ENCODE measurements at regions not wholly inside any gene's neighbourhood (a gene's known extent, or its start where the extent isn't known, plus 50 kb on each side); places are given as distances from the start of the nearest gene placed in this dataset.

- peak in 1 of 2 experiments; percentile 52 for DNase-seq (ENCODE audit: low read depth in 1 of 2, low spot score in 1 of 2)
- no peak overlapping the region for H3K27ac ChIP-seq (replicated peaks)
- TF ChIP-seq POLR2AphosphoS5 (IDR thresholded peaks at IDR 0.05; ENCODE audit: low read depth): peak; percentile 15; the same call in 1 of the 2 replicates
- TF ChIP-seq SPI1 (IDR thresholded peaks at IDR 0.05; ENCODE audit: borderline replicate concordance, low read depth): peak; percentile 50; the same call in 1 of the 2 replicates
- no peak for TF ChIP-seq REST (IDR thresholded peaks at IDR 0.05; ENCODE audit: insufficient replicate concordance, low read depth)
- TF ChIP-seq, protein P1, sequence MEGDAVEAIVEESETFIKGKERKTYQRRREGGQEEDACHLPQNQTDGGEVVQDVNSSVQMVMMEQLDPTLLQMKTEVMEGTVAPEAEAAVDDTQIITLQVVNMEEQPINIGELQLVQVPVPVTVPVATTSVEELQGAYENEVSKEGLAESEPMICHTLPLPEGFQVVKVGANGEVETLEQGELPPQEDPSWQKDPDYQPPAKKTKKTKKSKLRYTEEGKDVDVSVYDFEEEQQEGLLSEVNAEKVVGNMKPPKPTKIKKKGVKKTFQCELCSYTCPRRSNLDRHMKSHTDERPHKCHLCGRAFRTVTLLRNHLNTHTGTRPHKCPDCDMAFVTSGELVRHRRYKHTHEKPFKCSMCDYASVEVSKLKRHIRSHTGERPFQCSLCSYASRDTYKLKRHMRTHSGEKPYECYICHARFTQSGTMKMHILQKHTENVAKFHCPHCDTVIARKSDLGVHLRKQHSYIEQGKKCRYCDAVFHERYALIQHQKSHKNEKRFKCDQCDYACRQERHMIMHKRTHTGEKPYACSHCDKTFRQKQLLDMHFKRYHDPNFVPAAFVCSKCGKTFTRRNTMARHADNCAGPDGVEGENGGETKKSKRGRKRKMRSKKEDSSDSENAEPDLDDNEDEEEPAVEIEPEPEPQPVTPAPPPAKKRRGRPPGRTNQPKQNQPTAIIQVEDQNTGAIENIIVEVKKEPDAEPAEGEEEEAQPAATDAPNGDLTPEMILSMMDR (IDR thresholded peaks at IDR 0.05; ENCODE audit: insufficient read depth, low read length): no peak
- no peak for TF ChIP-seq GABPA (IDR thresholded peaks at IDR 0.05; ENCODE audit: low read depth)
- H3K4me3 ChIP-seq (replicated peaks; ENCODE audit: insufficient read depth, low read length): no peak overlapping the region
- no peaks in the 10 kb centered on the region for H3K27me3 ChIP-seq (ENCODE audit: insufficient read depth, poor library complexity, severe bottlenecking)
These were observed 89.3 kb upstream of the KLF3 start for GRCh38 chr4:38574559-38575333.

DNA sequence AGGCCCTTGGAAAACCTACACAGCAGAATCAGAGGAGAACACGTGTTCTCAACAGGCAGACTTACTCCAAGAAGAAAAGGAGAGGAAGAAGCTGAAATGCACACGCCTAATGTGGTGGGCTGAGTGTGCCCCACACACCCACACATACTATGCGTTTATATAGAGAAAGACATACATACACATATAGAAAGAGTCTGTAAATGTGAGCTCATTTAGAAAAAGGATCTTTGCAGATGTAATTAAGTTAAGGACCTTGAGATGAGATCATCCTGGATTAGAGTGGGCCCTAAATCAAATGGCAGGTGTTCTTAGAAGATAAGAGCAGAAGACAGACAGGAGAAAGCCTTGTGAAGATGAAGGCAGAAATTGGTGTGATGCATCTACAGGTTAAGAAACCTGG lies 87.2 kb upstream of the KLF3 start:
- Histone ChIP-seq H3K27ac (replicated peaks) (no peak overlapping the region), H3K4me3 (replicated peaks; ENCODE audit: insufficient read depth, low read length) (no peak overlapping the region), H3K27me3 (ENCODE audit: insufficient read depth, poor library complexity, severe bottlenecking) (no peaks in the 10 kb centered on the region)
- no peak for TF ChIP-seq SPI1 (IDR thresholded peaks at IDR 0.05; ENCODE audit: borderline replicate concordance, low read depth)
- TF ChIP-seq GABPA (IDR thresholded peaks at IDR 0.05; ENCODE audit: low read depth): no peak
- TF ChIP-seq REST (IDR thresholded peaks at IDR 0.05; ENCODE audit: insufficient replicate concordance, low read depth): no peak
- TF ChIP-seq, protein P1 (IDR thresholded peaks at IDR 0.05; ENCODE audit: insufficient read depth, low read length): no peak
- TF ChIP-seq POLR2AphosphoS5 (IDR thresholded peaks at IDR 0.05; ENCODE audit: low read depth): no peak
- DNase-seq (ENCODE audit: low read depth in 1 of 2, low spot score in 1 of 2): no peak

GRCh38 chr4:38577462-38577861 lies 86.5 kb upstream of the KLF3 start:
- no peak for DNase-seq (ENCODE audit: low read depth in 1 of 2, low spot score in 1 of 2)
- Histone ChIP-seq H3K4me3 (replicated peaks; ENCODE audit: insufficient read depth, low read length) (no peak overlapping the region), H3K27me3 (ENCODE audit: insufficient read depth, poor library complexity, severe bottlenecking) (no peaks in the 10 kb centered on the region), H3K27ac (replicated peaks) (no peak overlapping the region)
- no peak for TF ChIP-seq REST (IDR thresholded peaks at IDR 0.05; ENCODE audit: insufficient replicate concordance, low read depth)
- TF ChIP-seq, protein P1 (IDR thresholded peaks at IDR 0.05; ENCODE audit: insufficient read depth, low read length): no peak
- TF ChIP-seq SPI1 (IDR thresholded peaks at IDR 0.05; ENCODE audit: borderline replicate concordance, low read depth): no peak
- TF ChIP-seq POLR2AphosphoS5 (IDR thresholded peaks at IDR 0.05; ENCODE audit: low read depth): no peak
- TF ChIP-seq GABPA (IDR thresholded peaks at IDR 0.05; ENCODE audit: low read depth): no peak

Data from HL-60 (cell line).